Spleen (tissue), 11 donors: ENCODE measurements at regions not wholly inside any gene's neighbourhood (a gene's known extent, or its start where the extent isn't known, plus 50 kb on each side); places are given as distances from the start of the nearest gene placed in this dataset.
A peak's percentile ranks its signal among the peaks of the same experiment; 100 is the strongest.
"Not testable (repeated sequence)": the region's sequence is repeated elsewhere in the genome, so short reads cannot be mapped to it uniquely, and the experiment has no call there.

Experiments used
- DNase-seq: peaks from one replicate; pipeline ENCODE4 v3.0.0-alpha.2; 2020
- H3K27ac ChIP-seq, 8 donors: fragments of 200-600 bp; sonication (generic) in 7 of 8; 1 replicate in 4 of 8; 2 replicates in 4 of 8; pipeline versions ENCODE4 v1.5.0 to v1.8.0; 2016 to 2021; ENCODE audit warnings: inconsistent platforms in 4 of 8, mild to moderate bottlenecking in 4 of 8, moderate library complexity in 1 of 8
- H3K27me3 ChIP-seq, 7 donors: fragments of 200-600 bp; sonication (generic) in 6 of 7; replicated peaks in 1 of 7; 1 replicate in 4 of 7; 2 replicates in 3 of 7; pipeline versions ENCODE4 v1.5.0 to v1.8.0; 2016 to 2021; ENCODE audit warnings: inconsistent platforms in 3 of 7, mild to moderate bottlenecking in 1 of 7
- H3K36me3 ChIP-seq, 6 donors: fragments of 200-600 bp; sonication (generic) in 5 of 6; 1 replicate in 4 of 6; 2 replicates in 2 of 6; pipeline versions ENCODE4 v1.5.0 to v1.8.0; 2016 to 2021; ENCODE audit warnings: inconsistent platforms in 2 of 6
- H3K4me1 ChIP-seq, 6 donors: fragments of 200-600 bp; sonication (generic) in 5 of 6; 1 replicate in 3 of 6; 2 replicates in 3 of 6; pipeline versions ENCODE4 v1.5.0 to v1.8.0; 2016 to 2021; ENCODE audit warnings: inconsistent platforms in 3 of 6
- H3K4me3 ChIP-seq, 8 donors: fragments of 200-600 bp; sonication (generic) in 7 of 8; 1 replicate in 4 of 8; 2 replicates in 4 of 8; pipeline versions ENCODE4 v1.5.0 to v1.8.0; 2016 to 2021; ENCODE audit warnings: inconsistent platforms in 4 of 8, mild to moderate bottlenecking in 4 of 8, moderate library complexity in 2 of 8
- H3K9me3 ChIP-seq, 8 donors: fragments of 200-600 bp; sonication (generic) in 7 of 8; 1 replicate in 4 of 8; 2 replicates in 4 of 8; pipeline versions ENCODE4 v1.5.0 to v1.8.0; 2016 to 2021; ENCODE audit warnings: inconsistent platforms in 4 of 8
- CTCF ChIP-seq, 11 experiments: fragments of 200-600 bp in 7 of 11; fragments of 450-650 bp in 4 of 11; sonication (generic) in 4 of 11; IDR thresholded peaks in 8 of 11; conservative IDR thresholded peaks in 3 of 11; 1 replicate in 7 of 11; 2 replicates in 4 of 11; pipeline versions ENCODE4 v1.4.0 to v1.8.0; 2016 to 2021; ENCODE audit warnings: antibody characterized with exemption in 11 of 11, inconsistent platforms in 4 of 11, mild to moderate bottlenecking in 1 of 11
- POLR2A ChIP-seq, 3 donors: fragments of 450-650 bp; IDR thresholded peaks; one replicate each; pipeline ENCODE4 v1.5.1; 2017; ENCODE audit warnings: antibody characterized with exemption in 3 of 3, mild to moderate bottlenecking in 1 of 3
- POLR2AphosphoS5 ChIP-seq, 3 donors: sonication (generic); formaldehyde crosslinking; IDR thresholded peaks; one replicate each; pipeline ENCODE4 v1.5.1; 2017; ENCODE audit warnings: antibody characterized with exemption in 3 of 3
- whole genome bisulfite sequencing, 5 donors: extraction: QIAGEN DNeasy Blood & Tissue Kit in 3 of 5; methylation state at CpG; one replicate each; pipeline versions ENCODE4 v1.1.5 to v1.1.7; 2013 to 2018; 5-methylcytosine and 5-hydroxymethylcytosine counted together
- intact Hi-C: fragments of 100-400 bp; cut with DNase I; formaldehyde crosslinking; loops from one replicate; pipeline ENCODE4 v1.15.0; 2023; ENCODE audit warnings: low total_unique reads
- donor health status: healthy with polysubstance abuse.
- donor health status: DM: no; HTN: no; CAD: no; lungs with moderate emphysema.
- donor health status: DM: no; HTN: no; CAD: no.
- donor health status: Bipolar disorder and iron deficiency.
- donor health status: healthy.
- donor health status: DM: no; HTN: no; CAD: no.
- donor health status: DM: yes; HTN: yes; CAD: no.

- Histone ChIP-seq H3K27ac (no peak overlapping the region), H3K36me3 (no peaks in the 10 kb centered on the region), H3K27me3 (no peaks in the 10 kb centered on the region), H3K4me3 (no peak overlapping the region), H3K9me3 (peaks cover 0 to 3% (median 0%) of the 10 kb centered on the region in 8 donors), H3K4me1 (no peaks in the 10 kb centered on the region)
- TF ChIP-seq CTCF (IDR thresholded peaks at IDR 0.05 in 8 of 11, conservative IDR thresholded peaks at IDR 0.05 in 3 of 11), result no peak
- TF ChIP-seq POLR2A (IDR thresholded peaks at IDR 0.05), result no peak
- TF ChIP-seq POLR2AphosphoS5 (IDR thresholded peaks at IDR 0.05), result no peak
- 89 to 97% (median 93%) methylated on average over 6 of the region's 6 CpGs for WGBS, 5 donors
- no peak for DNase-seq
- intact Hi-C loops, result no loop called here
These were observed 553.7 kb upstream of the SYT4 start for GRCh38 chr18:43830947-43831346.

GRCh38 chr18:43846299-43846698 is 569.0 kb upstream of the SYT4 start:
- TF ChIP-seq POLR2AphosphoS5 (IDR thresholded peaks at IDR 0.05), result no peak
- no peak for TF ChIP-seq POLR2A (IDR thresholded peaks at IDR 0.05)
- no peak for TF ChIP-seq CTCF (IDR thresholded peaks at IDR 0.05 in 8 of 11, conservative IDR thresholded peaks at IDR 0.05 in 3 of 11)
- DNase-seq, result no peak
- H3K9me3 ChIP-seq, result no peaks in the 10 kb centered on the region
- intact Hi-C loops, result no loop called here
- H3K27me3 ChIP-seq, result no peaks in the 10 kb centered on the region
- H3K27ac ChIP-seq, result no peak overlapping the region
- no peak overlapping the region for H3K4me3 ChIP-seq
- H3K36me3 ChIP-seq, result no peaks in the 10 kb centered on the region
- no peaks in the 10 kb centered on the region for H3K4me1 ChIP-seq
- WGBS, 5 donors, result 54 to 86% (median 59%) methylated on average over 1 of the region's 1 CpG

- no peak for DNase-seq
- Histone ChIP-seq H3K36me3 (no peaks in the 10 kb centered on the region), H3K4me3 (no peak overlapping the region), H3K27ac (peak overlapping the region in 5 of 8 donors; percentile 3 to 54 (median 31)), H3K4me1 (no peaks in the 10 kb centered on the region), H3K27me3 (no peaks in the 10 kb centered on the region), H3K9me3 (no peaks in the 10 kb centered on the region)
- intact Hi-C loops, result no loop called here
- TF ChIP-seq POLR2AphosphoS5 (IDR thresholded peaks at IDR 0.05) (no peak), CTCF (IDR thresholded peaks at IDR 0.05 in 8 of 11, conservative IDR thresholded peaks at IDR 0.05 in 3 of 11) (no peak)
- WGBS, 5 donors, result 50 to 59% (median 53%) methylated on average over 8 of the region's 8 CpGs
These were observed 570.1 kb upstream of the SYT4 start for GRCh38 chr18:43847164-43848091.

GRCh38 chr18:43849831-43850230 is 572.5 kb upstream of the SYT4 start:
- 70 to 89% (median 78%) methylated on average over 2 of the region's 2 CpGs for WGBS, 5 donors
- H3K27me3 ChIP-seq, H3K4me3 ChIP-seq, intact Hi-C loops, H3K27ac ChIP-seq, DNase-seq, H3K9me3 ChIP-seq, H3K4me1 ChIP-seq, H3K36me3 ChIP-seq: not testable (repeated sequence)
